ENCODE measurements at regions not wholly inside any gene's neighbourhood (a gene's known extent, or its start where the extent isn't known, plus 50 kb on each side); places are given as distances from the start of the nearest gene placed in this dataset.

GRCh38 chr4:27947302-27947701, 1086.7 kb downstream of the STIM2 start:
- TF ChIP-seq, protein P1, sequence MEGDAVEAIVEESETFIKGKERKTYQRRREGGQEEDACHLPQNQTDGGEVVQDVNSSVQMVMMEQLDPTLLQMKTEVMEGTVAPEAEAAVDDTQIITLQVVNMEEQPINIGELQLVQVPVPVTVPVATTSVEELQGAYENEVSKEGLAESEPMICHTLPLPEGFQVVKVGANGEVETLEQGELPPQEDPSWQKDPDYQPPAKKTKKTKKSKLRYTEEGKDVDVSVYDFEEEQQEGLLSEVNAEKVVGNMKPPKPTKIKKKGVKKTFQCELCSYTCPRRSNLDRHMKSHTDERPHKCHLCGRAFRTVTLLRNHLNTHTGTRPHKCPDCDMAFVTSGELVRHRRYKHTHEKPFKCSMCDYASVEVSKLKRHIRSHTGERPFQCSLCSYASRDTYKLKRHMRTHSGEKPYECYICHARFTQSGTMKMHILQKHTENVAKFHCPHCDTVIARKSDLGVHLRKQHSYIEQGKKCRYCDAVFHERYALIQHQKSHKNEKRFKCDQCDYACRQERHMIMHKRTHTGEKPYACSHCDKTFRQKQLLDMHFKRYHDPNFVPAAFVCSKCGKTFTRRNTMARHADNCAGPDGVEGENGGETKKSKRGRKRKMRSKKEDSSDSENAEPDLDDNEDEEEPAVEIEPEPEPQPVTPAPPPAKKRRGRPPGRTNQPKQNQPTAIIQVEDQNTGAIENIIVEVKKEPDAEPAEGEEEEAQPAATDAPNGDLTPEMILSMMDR (conservative IDR thresholded peaks at IDR 0.05), result no peak
- no peak for TF ChIP-seq EZH2 (IDR thresholded peaks at IDR 0.05; ENCODE audit: low read depth)
